Sigmoid colon (tissue), 3 donors: ENCODE measurements at regions not wholly inside any gene's neighbourhood (a gene's known extent, or its start where the extent isn't known, plus 50 kb on each side); places are given as distances from the start of the nearest gene placed in this dataset.
"Not testable (repeated sequence)": the region's sequence is repeated elsewhere in the genome, so short reads cannot be mapped to it uniquely, and the experiment has no call there.

Source experiments
- CTCF ChIP-seq, 4 experiments: fragments of 450-650 bp in 3 of 4; fragments of 200-600 bp in 1 of 4; IDR thresholded peaks; one replicate each; pipeline ENCODE4 v1.5.1; 2016 to 2019; ENCODE audit warnings: antibody characterized with exemption in 4 of 4, mild to moderate bottlenecking in 3 of 4, moderate library complexity in 2 of 4
- POLR2A ChIP-seq, 2 donors: fragments of 450-650 bp; IDR thresholded peaks; one replicate each; pipeline ENCODE4 v1.6.1; 2016; ENCODE audit warnings: antibody characterized with exemption in 2 of 2, mild to moderate bottlenecking in 2 of 2, moderate library complexity in 2 of 2

DNA sequence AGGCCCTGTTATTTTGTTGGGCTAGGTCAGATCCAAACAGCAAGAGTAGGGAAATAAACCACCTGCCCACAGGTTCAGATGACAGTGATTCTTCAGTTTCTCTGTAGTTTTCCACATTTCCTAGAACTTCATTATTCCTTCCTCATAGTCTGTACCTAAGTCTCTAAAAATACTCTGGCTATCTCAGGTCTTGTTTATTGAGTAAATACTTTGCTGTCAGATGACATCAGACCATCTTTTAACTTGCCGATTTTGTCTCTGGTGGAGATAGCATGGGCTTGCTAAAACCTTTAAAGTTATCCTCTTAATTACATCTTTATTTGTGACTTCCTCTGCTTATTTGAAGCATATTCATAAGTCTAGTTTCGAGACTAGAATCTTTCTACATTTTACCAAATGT lies 155.1 kb upstream of the METTL14 start:
- not testable (repeated sequence) for TF ChIP-seq CTCF, POLR2A (IDR thresholded peaks at IDR 0.05)
